ENCODE measurements at regions not wholly inside any gene's neighbourhood (a gene's known extent, or its start where the extent isn't known, plus 50 kb on each side); places are given as distances from the start of the nearest gene placed in this dataset.

GRCh38 chr11:134542401-134543165 is 130.5 kb upstream of the B3GAT1 start:
- 58% methylated on average over 10 of the region's 10 CpGs for WGBS
- Histone ChIP-seq H3K27ac (no peak overlapping the region), H3K4me3 (no peak overlapping the region), H3K4me1 (replicated peaks) (no peaks in the 10 kb centered on the region), H3K36me3 (no peaks in the 10 kb centered on the region), H3K9me3 (no peaks in the 10 kb centered on the region), H3K27me3 (replicated peaks; ENCODE audit: insufficient read depth) (no peaks in the 10 kb centered on the region)
- TF ChIP-seq CTCF (IDR thresholded peaks at IDR 0.05): no peak
- TF ChIP-seq POLR2AphosphoS5 (IDR thresholded peaks at IDR 0.05): no peak
- TF ChIP-seq POLR2A (IDR thresholded peaks at IDR 0.05): no peak
- intact Hi-C loops (cut with DNase I): no loop called here
- no peak for DNase-seq (ENCODE audit: low spot score)

GRCh38 chr11:134541951-134542350 is 129.9 kb upstream of the B3GAT1 start:
- H3K4me1 ChIP-seq (replicated peaks): no peaks in the 10 kb centered on the region
- TF ChIP-seq POLR2A (IDR thresholded peaks at IDR 0.05) (no peak), POLR2AphosphoS5 (IDR thresholded peaks at IDR 0.05) (no peak), CTCF (IDR thresholded peaks at IDR 0.05) (no peak)
- DNase-seq (ENCODE audit: low spot score): no peak
- H3K27ac ChIP-seq: no peak overlapping the region
- no peaks in the 10 kb centered on the region for H3K36me3 ChIP-seq
- H3K27me3 ChIP-seq (replicated peaks; ENCODE audit: insufficient read depth): no peaks in the 10 kb centered on the region
- 82% methylated on average over 4 of the region's 4 CpGs for WGBS
- intact Hi-C loops (cut with DNase I): no loop called here
- H3K9me3 ChIP-seq: no peaks in the 10 kb centered on the region
- H3K4me3 ChIP-seq: no peak overlapping the region

DNA sequence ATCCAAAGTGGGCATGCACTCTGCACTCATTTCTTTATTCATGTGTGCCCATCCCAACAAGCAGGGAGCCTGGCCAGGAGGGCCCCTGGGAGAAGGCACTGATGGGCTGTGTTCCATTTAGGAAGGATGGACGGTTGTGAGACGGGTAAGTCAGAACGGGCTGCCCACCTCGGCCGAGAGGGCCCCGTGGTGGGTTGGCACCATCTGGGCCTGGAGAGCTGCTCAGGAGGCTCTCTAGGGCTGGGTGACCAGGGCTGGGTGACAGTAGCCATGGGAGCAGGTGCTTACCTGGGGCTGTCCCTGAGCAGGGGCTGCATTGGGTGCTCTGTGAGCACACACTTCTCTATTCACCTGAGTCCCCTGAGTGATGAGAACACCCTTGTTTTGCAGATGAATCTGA is 129.3 kb upstream of the B3GAT1 start:
- Histone ChIP-seq H3K4me1 (replicated peaks) (no peaks in the 10 kb centered on the region), H3K36me3 (no peaks in the 10 kb centered on the region), H3K27ac (no peak overlapping the region), H3K4me3 (no peak overlapping the region), H3K27me3 (replicated peaks; ENCODE audit: insufficient read depth) (no peaks in the 10 kb centered on the region), H3K9me3 (no peaks in the 10 kb centered on the region)
- no peak for DNase-seq (ENCODE audit: low spot score)
- WGBS: 90% methylated on average over 6 of the region's 6 CpGs
- intact Hi-C loops (cut with DNase I): no loop called here
- no peak for TF ChIP-seq POLR2AphosphoS5 (IDR thresholded peaks at IDR 0.05)
- no peak for TF ChIP-seq CTCF (IDR thresholded peaks at IDR 0.05)
- TF ChIP-seq POLR2A (IDR thresholded peaks at IDR 0.05): no peak

- H3K4me3 ChIP-seq: no peak overlapping the region
- H3K27me3 ChIP-seq (replicated peaks; ENCODE audit: insufficient read depth): no peaks in the 10 kb centered on the region
- intact Hi-C loops (cut with DNase I): no loop called here
- no peak overlapping the region for H3K27ac ChIP-seq
- DNase-seq (ENCODE audit: low spot score): no peak
- H3K4me1 ChIP-seq (replicated peaks): no peaks in the 10 kb centered on the region
- no peak for TF ChIP-seq POLR2A (IDR thresholded peaks at IDR 0.05)
- no peak for TF ChIP-seq CTCF (IDR thresholded peaks at IDR 0.05)
- no peak for TF ChIP-seq POLR2AphosphoS5 (IDR thresholded peaks at IDR 0.05)
- H3K9me3 ChIP-seq: no peaks in the 10 kb centered on the region
- WGBS: 67% methylated on average over 4 of the region's 4 CpGs
- no peaks in the 10 kb centered on the region for H3K36me3 ChIP-seq
These were observed 127.2 kb upstream of the B3GAT1 start for GRCh38 chr11:134539285-134539684.

- WGBS: 58% methylated on average over 15 of the region's 15 CpGs
- intact Hi-C loops (cut with DNase I): no loop called here
- no peak overlapping the region for H3K27ac ChIP-seq
These were observed 126.7 kb upstream of the B3GAT1 start for GRCh38 chr11:134538742-134539141.

More at GRCh38 chr11:134538742-134539141, 126.7 kb upstream of the B3GAT1 start:
- Histone ChIP-seq H3K4me1 (replicated peaks) (no peaks in the 10 kb centered on the region), H3K4me3 (no peak overlapping the region), H3K27me3 (replicated peaks; ENCODE audit: insufficient read depth) (no peaks in the 10 kb centered on the region), H3K9me3 (no peaks in the 10 kb centered on the region), H3K36me3 (no peaks in the 10 kb centered on the region)
- no peak for TF ChIP-seq POLR2AphosphoS5 (IDR thresholded peaks at IDR 0.05)
- TF ChIP-seq CTCF (IDR thresholded peaks at IDR 0.05): no peak
- no peak for TF ChIP-seq POLR2A (IDR thresholded peaks at IDR 0.05)
- no peak for DNase-seq (ENCODE audit: low spot score)

Data from prostate gland (tissue), 2 donors.